SIG-M5 (cell line): ENCODE measurements at regions not wholly inside any gene's neighbourhood (a gene's known extent, or its start where the extent isn't known, plus 50 kb on each side); places are given as distances from the start of the nearest gene placed in this dataset.

Experiments
- DNase-seq: peaks from one replicate; lab custom pipeline; 2025; lab: John Stamatoyannopoulos, UW

DNA sequence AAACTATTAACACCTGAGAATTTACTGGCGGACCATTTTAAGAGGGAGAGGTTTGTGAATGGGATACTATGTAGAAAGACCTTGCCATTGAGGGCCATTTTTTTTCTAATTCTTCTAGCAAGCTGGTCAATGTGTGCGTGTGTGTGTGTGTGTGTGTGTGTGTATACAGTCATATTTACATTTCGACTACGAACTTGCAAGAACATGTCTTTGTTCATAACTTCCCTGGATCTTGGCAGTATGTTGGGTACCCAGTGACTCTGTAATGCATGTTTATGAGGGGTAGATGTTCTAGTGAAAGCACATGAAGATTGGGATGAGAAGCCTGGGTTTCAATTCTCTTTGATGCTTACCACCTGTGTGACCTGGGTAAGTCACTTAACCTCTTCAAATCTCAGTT, 133.6 kb downstream of the UBE2E3 start:
- DNase-seq: no peak

DNA sequence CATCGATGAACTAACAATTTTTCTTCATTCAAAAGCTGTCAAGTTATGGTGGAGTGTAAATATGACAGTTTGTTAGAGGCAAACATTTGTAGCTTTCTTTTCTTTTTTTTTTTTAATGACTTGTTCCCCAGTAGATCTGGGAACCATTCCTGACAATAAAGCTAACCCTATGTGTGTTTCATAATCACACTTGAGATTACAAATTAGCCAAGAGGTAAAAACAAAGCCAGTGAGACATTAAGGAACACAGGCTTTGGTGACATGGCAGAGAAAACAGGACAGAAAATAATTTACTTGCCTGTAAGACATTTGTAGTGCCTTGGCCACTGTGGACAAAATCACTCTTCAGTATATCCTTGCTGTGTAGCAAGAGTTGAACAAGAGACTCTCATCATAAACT, 135.9 kb downstream of the UBE2E3 start:
- DNase-seq: no peak

DNA sequence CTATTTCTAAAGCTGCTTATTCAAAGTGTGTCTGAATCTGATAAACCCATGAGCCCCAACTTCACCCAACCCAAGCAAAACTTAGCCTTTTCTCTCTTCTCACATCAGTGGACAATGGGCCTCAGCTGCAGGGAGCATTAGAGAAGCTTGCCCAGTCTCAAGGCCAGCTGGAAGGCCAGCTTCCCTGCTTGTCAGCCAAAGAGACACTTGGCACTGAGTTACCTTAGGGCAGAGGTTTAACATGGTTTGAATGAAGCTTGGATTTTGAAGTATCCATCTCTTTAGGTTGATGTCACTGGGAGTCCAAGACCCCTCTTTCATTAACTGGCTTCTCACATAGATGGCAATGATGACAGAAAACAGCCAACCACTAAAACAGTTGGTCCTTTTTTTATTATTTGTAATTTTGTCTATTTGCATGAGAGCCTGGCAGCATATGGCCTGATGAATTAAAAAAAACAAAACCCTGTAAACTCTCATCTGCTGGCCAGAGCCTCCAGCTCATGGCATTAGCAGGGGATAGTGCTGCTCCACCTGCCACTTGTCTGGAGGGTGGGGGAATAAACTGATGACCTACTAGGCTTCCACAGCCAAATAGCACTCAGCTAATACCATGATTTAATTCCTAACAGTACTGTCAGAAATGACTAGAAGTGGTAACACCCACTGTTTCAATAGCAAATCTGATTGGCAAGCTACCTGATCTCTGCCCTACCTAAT, 137.0 kb downstream of the UBE2E3 start:
- DNase-seq: no peak

DNA sequence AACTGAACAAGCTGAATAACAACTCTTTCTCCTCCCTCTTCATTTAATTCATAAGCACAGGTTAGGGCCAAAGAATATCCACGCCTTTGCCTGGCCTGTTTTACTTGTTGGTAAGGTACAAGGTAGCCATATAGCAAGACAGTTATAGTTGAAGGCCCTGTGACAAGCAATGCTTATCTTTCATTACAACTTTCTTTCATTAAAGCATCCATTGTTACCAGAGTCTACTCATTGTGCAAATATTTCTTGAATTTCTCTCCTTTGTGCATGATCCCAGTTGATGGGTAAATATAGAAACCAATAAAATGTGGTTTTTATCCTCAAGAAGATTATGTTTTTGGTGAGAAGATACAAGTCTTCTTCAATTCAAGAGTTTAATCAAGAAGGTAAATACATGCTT, 140.2 kb downstream of the UBE2E3 start:
- no peak for DNase-seq

DNA sequence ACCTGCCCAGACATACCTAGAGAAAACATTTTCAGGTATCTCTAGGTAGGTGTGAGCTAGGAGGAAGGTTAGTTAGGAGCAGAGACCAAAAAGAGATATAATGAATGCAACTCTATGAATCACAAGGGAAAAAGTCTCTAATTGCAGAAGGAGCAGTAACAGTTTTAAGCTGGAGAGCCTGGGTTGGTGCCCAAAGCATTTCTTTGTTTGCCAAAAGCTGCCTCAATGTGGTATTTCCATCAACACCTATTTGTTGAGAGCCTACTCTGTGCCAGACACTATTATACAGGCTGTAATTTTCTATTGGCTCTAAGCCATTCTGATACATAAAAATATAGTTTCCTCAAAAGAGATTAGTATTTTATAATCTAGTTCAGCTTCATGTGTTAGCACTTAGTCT, 141.6 kb downstream of the UBE2E3 start:
- no peak for DNase-seq

- no peak for DNase-seq
Observed at GRCh38 chr2:181122601-181123000, 142.2 kb downstream of the UBE2E3 start.

GRCh38 chr2:181123798-181124231, 143.4 kb downstream of the UBE2E3 start:
- no peak for DNase-seq

- no peak for DNase-seq
Observed at GRCh38 chr2:181124497-181124896, 144.1 kb downstream of the UBE2E3 start.

DNA sequence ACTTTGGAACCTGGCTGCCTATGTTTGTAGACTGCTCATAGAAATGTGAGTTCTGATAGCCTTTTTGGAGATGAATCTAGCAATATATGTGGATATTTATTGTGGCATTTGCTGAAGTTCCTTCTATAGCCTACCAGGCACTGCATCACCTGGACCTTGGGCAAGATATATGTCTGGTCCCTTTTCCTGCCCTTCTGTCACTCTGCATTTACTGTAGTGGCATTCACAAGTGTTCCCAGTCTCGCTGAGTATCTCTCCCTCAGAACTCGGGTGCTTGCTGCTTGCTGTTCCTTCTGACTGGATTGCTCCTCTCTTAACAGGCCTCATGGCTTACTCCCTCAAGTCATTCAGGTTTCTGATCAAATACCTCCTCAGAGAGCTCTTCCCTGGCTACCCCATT, 145.0 kb downstream of the UBE2E3 start:
- DNase-seq: no peak

GRCh38 chr2:181126311-181126868, 146.0 kb downstream of the UBE2E3 start:
- DNase-seq: no peak

DNA sequence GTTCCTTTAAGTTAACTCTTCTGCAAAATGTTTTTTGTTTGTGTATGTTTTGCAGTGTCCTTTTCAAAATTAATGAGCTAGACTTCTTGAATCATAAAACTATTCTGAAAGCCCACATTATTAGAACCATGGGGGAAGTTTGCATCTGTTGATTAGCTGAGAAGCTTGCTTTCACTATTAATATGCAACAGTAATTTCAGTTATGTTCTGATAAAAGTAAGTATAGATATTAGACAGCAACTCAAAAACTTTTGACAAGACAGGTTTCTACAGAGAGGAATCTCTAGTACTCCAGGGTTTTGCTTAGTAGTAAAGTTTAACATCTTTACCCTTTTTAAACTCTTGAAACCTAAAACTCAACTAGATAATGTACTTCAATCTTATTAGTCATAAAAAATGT, 147.8 kb downstream of the UBE2E3 start:
- no peak for DNase-seq

- DNase-seq: no peak
Observed at GRCh38 chr2:181129364-181130056, 149.1 kb downstream of the UBE2E3 start.

DNA sequence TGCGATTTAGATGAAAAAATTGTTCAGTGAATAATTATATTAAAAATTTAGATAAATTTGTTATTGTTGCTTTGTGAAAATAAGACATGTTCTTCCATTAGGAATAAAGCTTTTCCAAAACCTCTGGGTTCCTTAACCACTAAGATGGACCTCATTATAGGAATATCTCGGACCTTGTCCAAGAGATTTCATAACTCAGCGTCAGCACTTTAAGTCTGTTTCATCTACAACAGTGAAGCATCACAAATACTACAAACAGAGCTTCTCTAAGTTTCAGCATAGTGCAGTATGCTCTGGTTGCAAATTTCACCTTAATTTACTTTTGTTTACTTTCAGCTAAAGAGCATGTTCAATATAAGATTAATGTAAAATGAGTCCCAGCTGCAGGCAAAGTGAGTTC, 150.3 kb downstream of the UBE2E3 start:
- no peak for DNase-seq

DNA sequence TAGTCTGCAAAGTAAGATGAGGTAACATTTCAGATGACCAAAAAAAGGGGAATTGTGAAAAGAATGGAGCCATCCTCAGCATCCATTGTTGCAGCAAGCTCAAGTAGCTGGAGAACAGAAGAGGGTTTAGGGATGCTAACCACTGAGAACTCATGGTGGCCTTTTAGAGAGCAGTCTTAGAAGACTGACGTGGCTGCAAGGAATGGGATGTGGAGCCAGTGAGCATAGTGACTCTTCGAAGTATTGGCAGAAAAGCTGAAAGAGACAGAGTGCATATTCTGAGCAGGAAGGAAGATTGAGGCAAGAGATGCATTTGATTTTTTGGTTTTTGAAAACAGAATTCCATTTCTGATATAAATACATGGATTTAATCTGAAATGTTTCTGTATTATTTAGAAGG, 151.2 kb downstream of the UBE2E3 start:
- DNase-seq: no peak

GRCh38 chr2:181138816-181139215, 158.4 kb downstream of the UBE2E3 start:
- no peak for DNase-seq

- no peak for DNase-seq
Observed at GRCh38 chr2:181139831-181140230, 159.4 kb downstream of the UBE2E3 start.

DNA sequence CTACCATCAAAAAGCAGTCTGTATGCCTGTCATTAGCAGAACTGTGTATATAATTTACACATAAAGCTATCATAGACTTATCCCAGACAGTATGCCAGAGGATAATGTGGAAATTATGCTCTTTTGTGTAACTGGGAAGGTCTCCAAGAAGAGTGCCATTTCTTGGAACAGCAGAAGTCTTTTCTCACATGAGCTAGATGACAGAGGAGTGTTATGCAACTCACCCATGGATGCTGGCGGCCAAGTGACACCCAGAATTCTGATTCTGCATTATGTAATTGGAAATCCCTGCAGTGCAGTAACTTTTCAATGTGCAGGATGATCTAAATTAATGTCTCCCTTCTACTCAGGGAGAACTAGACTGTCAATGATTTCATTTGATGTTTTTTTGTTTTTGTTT, 160.0 kb downstream of the UBE2E3 start:
- no peak for DNase-seq

- DNase-seq: no peak
Observed at GRCh38 chr2:181140928-181141327, 160.5 kb downstream of the UBE2E3 start.

GRCh38 chr2:181141676-181142075, 161.3 kb downstream of the UBE2E3 start:
- no peak for DNase-seq

DNA sequence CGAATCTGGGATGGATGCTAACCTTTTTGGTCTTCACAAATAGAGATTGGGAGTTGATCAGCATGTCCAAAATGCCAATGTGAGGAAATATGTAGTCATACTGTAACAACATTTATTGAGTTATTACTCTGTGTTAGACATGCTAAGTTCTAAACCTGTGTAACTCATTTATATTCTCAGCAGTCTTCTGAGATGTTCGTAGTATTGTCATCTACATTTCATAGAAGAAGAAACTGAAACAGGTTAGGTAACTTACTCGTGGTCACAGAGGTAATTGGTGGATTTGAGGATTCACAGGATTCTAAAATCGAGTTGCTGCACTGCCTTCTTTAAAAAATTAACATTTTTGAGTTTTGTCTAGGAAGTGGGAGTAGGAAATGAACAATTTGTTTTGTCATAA, 162.1 kb downstream of the UBE2E3 start:
- DNase-seq: no peak

- no peak for DNase-seq
Observed at GRCh38 chr2:181143790-181144300, 163.4 kb downstream of the UBE2E3 start.

GRCh38 chr2:181145645-181146044, 165.2 kb downstream of the UBE2E3 start:
- no peak for DNase-seq

DNA sequence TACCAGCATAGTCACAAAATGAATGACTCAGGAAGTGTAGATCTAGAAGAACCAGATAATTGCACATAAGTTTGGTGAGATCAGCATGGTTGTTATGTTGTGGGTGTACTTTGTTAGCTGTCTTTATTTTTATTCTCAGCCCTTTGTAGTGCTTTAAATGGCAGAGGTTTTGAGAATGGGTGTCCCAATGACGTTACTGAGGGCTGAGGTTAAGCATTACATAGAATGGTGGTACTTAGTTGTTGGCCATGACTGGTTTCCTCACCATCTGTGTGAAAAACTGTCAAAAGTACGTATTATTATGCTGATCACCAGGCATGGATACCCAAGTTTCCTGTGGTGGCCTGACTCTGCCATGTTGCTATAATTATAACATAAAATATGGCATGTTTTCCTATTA, 165.8 kb downstream of the UBE2E3 start:
- DNase-seq: no peak
